H1 (cell line): ENCODE measurements at regions not wholly inside any gene's neighbourhood (a gene's known extent, or its start where the extent isn't known, plus 50 kb on each side); places are given as distances from the start of the nearest gene placed in this dataset.

ENCODE experiments used
- BRCA1 ChIP-seq: IDR thresholded peaks from 2 replicates; pipeline ENCODE4 v1.6.1; 2012; ENCODE audit warnings: low read depth, low read length, improper control_type of control experiment
- CHD2 ChIP-seq: IDR thresholded peaks from 2 replicates; pipeline ENCODE4 v1.6.1; 2012; ENCODE audit warnings: low read length, improper control_type of control experiment
- HDAC2 ChIP-seq, 2 experiments: fragments of 300-600 bp in 1 of 2; sonication (generic) in 1 of 2; IDR thresholded peaks; 2 replicates each; pipeline ENCODE4 v1.6.1; 2011 to 2012; ENCODE audit warnings: low read depth in 2 of 2, low read length in 2 of 2, mild to moderate bottlenecking in 2 of 2, moderate library complexity in 2 of 2, borderline replicate concordance in 1 of 2, inconsistent platforms in 1 of 2
- POLR2AphosphoS5 ChIP-seq: IDR thresholded peaks from 2 replicates; pipeline ENCODE4 v1.6.1; 2011; ENCODE audit warnings: low read depth, low read length
- RBBP5 ChIP-seq: IDR thresholded peaks from 2 replicates; pipeline ENCODE4 v1.7.1; 2012; ENCODE audit warnings: low read depth, mild to moderate bottlenecking, inconsistent platforms, low read length, moderate library complexity, borderline replicate concordance
- SRF ChIP-seq: IDR thresholded peaks from 2 replicates; pipeline ENCODE4 v1.6.1; 2011; ENCODE audit warnings: mild to moderate bottlenecking, low read depth, low read length, moderate library complexity
- TAF1 ChIP-seq: IDR thresholded peaks from 2 replicates; pipeline ENCODE4 v1.6.1; 2011; ENCODE audit warnings: mild to moderate bottlenecking, low read depth, low read length
- TCF12 ChIP-seq: IDR thresholded peaks from 2 replicates; pipeline ENCODE4 v1.6.1; 2011; ENCODE audit warnings: low read depth, mild to moderate bottlenecking, low read length
- YY1 ChIP-seq: IDR thresholded peaks from 2 replicates; pipeline ENCODE4 v1.6.1; 2011; ENCODE audit warnings: low read depth, mild to moderate bottlenecking, low read length
- TF ChIP-seq, protein P1 (sequence below), 3 experiments: IDR thresholded peaks; 1 replicate in 2 of 3; 2 replicates in 1 of 3; pipeline versions ENCODE4 v1.5.1 to v1.6.1; 2011; ENCODE audit warnings: low read length in 3 of 3, mild to moderate bottlenecking in 3 of 3, inconsistent platforms in 2 of 3, low read depth in 1 of 3, moderate library complexity in 1 of 3; ENCODE audit not compliant: insufficient read depth in 1 of 3; ENCODE audit errors: control extremely low read depth in 1 of 3

DNA sequence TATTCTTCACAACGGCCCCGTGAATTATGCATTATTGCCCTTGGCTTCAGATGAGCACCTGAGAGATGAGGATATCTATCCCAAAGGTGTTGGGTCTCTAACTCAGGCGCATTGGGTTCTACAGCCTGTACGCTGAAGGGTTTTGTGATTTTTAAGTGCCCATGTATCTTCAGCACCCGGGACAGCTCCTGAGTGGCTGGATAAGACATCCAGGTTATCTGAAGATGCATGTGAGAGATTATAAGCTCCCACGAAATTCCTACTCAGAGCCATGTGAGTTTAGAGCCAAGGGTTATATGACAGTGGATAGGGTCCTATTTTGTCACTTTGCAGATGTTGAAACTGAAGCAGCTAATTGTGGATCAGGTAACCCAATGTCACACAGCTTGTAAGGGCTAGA, 612.3 kb upstream of the EEF2KMT start:
- TF ChIP-seq YY1 (no peak), TAF1 (no peak), POLR2AphosphoS5 (no peak), TCF12 (no peak), BRCA1 (no peak), HDAC2 (IDR thresholded peaks at IDR 0.05; ENCODE audit: borderline replicate concordance in 1 of 2, low read depth in 2 of 2, low read length in 2 of 2) (no peak), CHD2 (no peak), SRF (no peak), RBBP5 (no peak)
- TF ChIP-seq, protein P1, sequence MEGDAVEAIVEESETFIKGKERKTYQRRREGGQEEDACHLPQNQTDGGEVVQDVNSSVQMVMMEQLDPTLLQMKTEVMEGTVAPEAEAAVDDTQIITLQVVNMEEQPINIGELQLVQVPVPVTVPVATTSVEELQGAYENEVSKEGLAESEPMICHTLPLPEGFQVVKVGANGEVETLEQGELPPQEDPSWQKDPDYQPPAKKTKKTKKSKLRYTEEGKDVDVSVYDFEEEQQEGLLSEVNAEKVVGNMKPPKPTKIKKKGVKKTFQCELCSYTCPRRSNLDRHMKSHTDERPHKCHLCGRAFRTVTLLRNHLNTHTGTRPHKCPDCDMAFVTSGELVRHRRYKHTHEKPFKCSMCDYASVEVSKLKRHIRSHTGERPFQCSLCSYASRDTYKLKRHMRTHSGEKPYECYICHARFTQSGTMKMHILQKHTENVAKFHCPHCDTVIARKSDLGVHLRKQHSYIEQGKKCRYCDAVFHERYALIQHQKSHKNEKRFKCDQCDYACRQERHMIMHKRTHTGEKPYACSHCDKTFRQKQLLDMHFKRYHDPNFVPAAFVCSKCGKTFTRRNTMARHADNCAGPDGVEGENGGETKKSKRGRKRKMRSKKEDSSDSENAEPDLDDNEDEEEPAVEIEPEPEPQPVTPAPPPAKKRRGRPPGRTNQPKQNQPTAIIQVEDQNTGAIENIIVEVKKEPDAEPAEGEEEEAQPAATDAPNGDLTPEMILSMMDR (IDR thresholded peaks at IDR 0.05; ENCODE audit: control extremely low read depth in 1 of 3, insufficient read depth in 1 of 3, low read depth in 1 of 3, low read length in 3 of 3) = no peak
